ENCODE measurements at regions not wholly inside any gene's neighbourhood (a gene's known extent, or its start where the extent isn't known, plus 50 kb on each side); places are given as distances from the start of the nearest gene placed in this dataset.
"Not testable (repeated sequence)": the region's sequence is repeated elsewhere in the genome, so short reads cannot be mapped to it uniquely, and the experiment has no call there.

- no peak for DNase-seq (ENCODE audit: low spot score, unreplicated experiment)
- Mint-ChIP-seq H3K9me3 (ENCODE audit: low read depth) (no peaks in the 10 kb centered on the region), H3K27ac (no peak overlapping the region), H3K4me3 (ENCODE audit: low read depth) (no peak overlapping the region), H3K27me3 (no peaks in the 10 kb centered on the region), H3K4me1 (ENCODE audit: low read depth) (no peaks in the 10 kb centered on the region), H3K36me3 (ENCODE audit: insufficient read depth) (no peaks in the 10 kb centered on the region)
- no peak for TF ChIP-seq CTCF (IDR thresholded peaks at IDR 0.05; ENCODE audit: unreplicated experiment)
These were observed 108.1 kb upstream of the TRPC5 start for GRCh38 chrX:112190646-112191045.

- H3K36me3 Mint-ChIP-seq (ENCODE audit: insufficient read depth); H3K27me3 Mint-ChIP-seq; H3K9me3 Mint-ChIP-seq (ENCODE audit: low read depth); H3K27ac Mint-ChIP-seq; H3K4me1 Mint-ChIP-seq (ENCODE audit: low read depth); H3K4me3 Mint-ChIP-seq (ENCODE audit: low read depth); DNase-seq (ENCODE audit: low spot score, unreplicated experiment): not testable (repeated sequence)
These were observed 98.8 kb upstream of the TRPC5 start for GRCh38 chrX:112181361-112181760.

- H3K9me3 Mint-ChIP-seq (ENCODE audit: low read depth): no peaks in the 10 kb centered on the region
- no peaks in the 10 kb centered on the region for H3K36me3 Mint-ChIP-seq (ENCODE audit: insufficient read depth)
- H3K4me3 Mint-ChIP-seq (ENCODE audit: low read depth): no peak overlapping the region
- DNase-seq (ENCODE audit: low spot score, unreplicated experiment): no peak
- no peaks in the 10 kb centered on the region for H3K27me3 Mint-ChIP-seq
- H3K27ac Mint-ChIP-seq: no peak overlapping the region
- no peaks in the 10 kb centered on the region for H3K4me1 Mint-ChIP-seq (ENCODE audit: low read depth)
- TF ChIP-seq CTCF (IDR thresholded peaks at IDR 0.05; ENCODE audit: unreplicated experiment): no peak
These were observed 81.8 kb upstream of the TRPC5 start for GRCh38 chrX:112164420-112164819.

GRCh38 chrX:112163906-112164305 is 81.3 kb upstream of the TRPC5 start:
- Mint-ChIP-seq H3K36me3 (ENCODE audit: insufficient read depth) (no peaks in the 10 kb centered on the region), H3K27me3 (no peaks in the 10 kb centered on the region), H3K9me3 (ENCODE audit: low read depth) (no peaks in the 10 kb centered on the region), H3K4me1 (ENCODE audit: low read depth) (no peaks in the 10 kb centered on the region), H3K4me3 (ENCODE audit: low read depth) (no peak overlapping the region), H3K27ac (no peak overlapping the region)
- no peak for TF ChIP-seq CTCF (IDR thresholded peaks at IDR 0.05; ENCODE audit: unreplicated experiment)
- DNase-seq (ENCODE audit: low spot score, unreplicated experiment): no peak

GRCh38 chrX:112148397-112148796 is 65.8 kb upstream of the TRPC5 start:
- Mint-ChIP-seq H3K4me1 (ENCODE audit: low read depth) (no peaks in the 10 kb centered on the region), H3K27me3 (no peaks in the 10 kb centered on the region), H3K9me3 (ENCODE audit: low read depth) (no peaks in the 10 kb centered on the region), H3K4me3 (ENCODE audit: low read depth) (no peak overlapping the region), H3K36me3 (ENCODE audit: insufficient read depth) (no peaks in the 10 kb centered on the region), H3K27ac (no peak overlapping the region)
- DNase-seq (ENCODE audit: low spot score, unreplicated experiment): no peak
- no peak for TF ChIP-seq CTCF (IDR thresholded peaks at IDR 0.05; ENCODE audit: unreplicated experiment)

- Mint-ChIP-seq H3K27me3 (no peaks in the 10 kb centered on the region), H3K4me1 (ENCODE audit: low read depth) (no peaks in the 10 kb centered on the region), H3K4me3 (ENCODE audit: low read depth) (no peak overlapping the region), H3K36me3 (ENCODE audit: insufficient read depth) (no peaks in the 10 kb centered on the region), H3K27ac (no peak overlapping the region), H3K9me3 (ENCODE audit: low read depth) (no peaks in the 10 kb centered on the region)
- peak; percentile 69 for TF ChIP-seq CTCF (IDR thresholded peaks at IDR 0.05; ENCODE audit: unreplicated experiment)
- peak; percentile 15 for DNase-seq (ENCODE audit: low spot score, unreplicated experiment)
These were observed 64.6 kb upstream of the TRPC5 start for GRCh38 chrX:112147206-112147605.

All from progenitor cell of endocrine pancreas (in vitro differentiated cells).